ENCODE measurements at regions not wholly inside any gene's neighbourhood (a gene's known extent, or its start where the extent isn't known, plus 50 kb on each side); places are given as distances from the start of the nearest gene placed in this dataset.
A peak's percentile ranks its signal among the peaks of the same experiment; 100 is the strongest.

GRCh38 chr7:42662862-42663261, 249.0 kb downstream of the C7orf25 start:
- no peak for ATAC-seq (ENCODE audit: low read depth)
- H3K27ac ChIP-seq (ENCODE audit: poor library complexity, severe bottlenecking) = no peak overlapping the region
- DNase-seq (ENCODE audit: low spot score) = no peak

DNA sequence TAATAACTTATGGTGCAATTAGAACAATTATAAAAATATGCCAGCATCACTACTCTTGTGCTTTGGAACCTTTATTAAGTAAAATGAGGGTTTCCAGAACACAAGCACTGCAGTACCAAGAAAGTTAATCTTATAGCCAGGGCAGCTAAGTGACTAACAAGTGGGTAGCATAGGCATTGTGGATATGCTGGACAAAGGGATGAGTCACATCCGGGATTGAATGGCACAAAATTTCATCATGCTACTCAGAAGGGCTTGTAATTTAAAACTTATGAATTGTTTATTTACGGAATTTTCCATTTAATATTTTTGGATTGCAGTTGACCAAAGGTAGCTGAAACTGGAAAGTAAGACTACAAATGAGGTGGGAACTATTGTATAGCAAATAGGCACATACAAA, 250.6 kb downstream of the C7orf25 start:
- Histone ChIP-seq H3K27me3 (ENCODE audit: insufficient read depth, poor library complexity, severe bottlenecking) (no peaks in the 10 kb centered on the region), H3K4me3 (ENCODE audit: severe bottlenecking) (no peak overlapping the region), H3K27ac (ENCODE audit: poor library complexity, severe bottlenecking) (peak overlapping the region; percentile 64), H3K9me3 (ENCODE audit: severe bottlenecking) (peaks cover 3% of the 10 kb centered on the region), H3K4me1 (ENCODE audit: insufficient read depth, poor library complexity, severe bottlenecking) (peaks cover 23% of the 10 kb centered on the region), H3K36me3 (ENCODE audit: low read depth) (no peaks in the 10 kb centered on the region)
- no peak for TF ChIP-seq CTCF (IDR thresholded peaks at IDR 0.05; ENCODE audit: poor library complexity, severe bottlenecking)
- peak; percentile 99 for ATAC-seq (ENCODE audit: low read depth)
- no peak for DNase-seq (ENCODE audit: low spot score)

More at GRCh38 chr7:42662862-42663261, 249.0 kb downstream of the C7orf25 start:
- Histone ChIP-seq H3K36me3 (ENCODE audit: low read depth) (no peaks in the 10 kb centered on the region), H3K9me3 (ENCODE audit: severe bottlenecking) (peaks cover 17% of the 10 kb centered on the region), H3K4me1 (ENCODE audit: insufficient read depth, poor library complexity, severe bottlenecking) (peaks cover 23% of the 10 kb centered on the region), H3K27me3 (ENCODE audit: insufficient read depth, poor library complexity, severe bottlenecking) (no peaks in the 10 kb centered on the region), H3K4me3 (ENCODE audit: severe bottlenecking) (no peak overlapping the region)
- TF ChIP-seq CTCF (IDR thresholded peaks at IDR 0.05; ENCODE audit: poor library complexity, severe bottlenecking) = no peak

- no peak for TF ChIP-seq CTCF (IDR thresholded peaks at IDR 0.05; ENCODE audit: poor library complexity, severe bottlenecking)
- DNase-seq (ENCODE audit: low spot score) = no peak
- H3K27me3 ChIP-seq (ENCODE audit: insufficient read depth, poor library complexity, severe bottlenecking) = no peaks in the 10 kb centered on the region
These were observed 261.2 kb downstream of the C7orf25 start for GRCh38 chr7:42650701-42651100.

GRCh38 chr7:42650171-42650570, 261.7 kb downstream of the C7orf25 start:
- Histone ChIP-seq H3K36me3 (ENCODE audit: low read depth) (no peaks in the 10 kb centered on the region), H3K9me3 (ENCODE audit: severe bottlenecking) (no peaks in the 10 kb centered on the region), H3K4me3 (ENCODE audit: severe bottlenecking) (no peak overlapping the region), H3K27ac (ENCODE audit: poor library complexity, severe bottlenecking) (no peak overlapping the region), H3K4me1 (ENCODE audit: insufficient read depth, poor library complexity, severe bottlenecking) (no peaks in the 10 kb centered on the region), H3K27me3 (ENCODE audit: insufficient read depth, poor library complexity, severe bottlenecking) (no peaks in the 10 kb centered on the region)
- ATAC-seq (ENCODE audit: low read depth) (no peak), DNase-seq (ENCODE audit: low spot score) (no peak)
- TF ChIP-seq CTCF (IDR thresholded peaks at IDR 0.05; ENCODE audit: poor library complexity, severe bottlenecking) = no peak

More at GRCh38 chr7:42650701-42651100, 261.2 kb downstream of the C7orf25 start:
- no peaks in the 10 kb centered on the region for H3K36me3 ChIP-seq (ENCODE audit: low read depth)
- no peak overlapping the region for H3K4me3 ChIP-seq (ENCODE audit: severe bottlenecking)
- no peaks in the 10 kb centered on the region for H3K4me1 ChIP-seq (ENCODE audit: insufficient read depth, poor library complexity, severe bottlenecking)
- no peak overlapping the region for H3K27ac ChIP-seq (ENCODE audit: poor library complexity, severe bottlenecking)
- no peaks in the 10 kb centered on the region for H3K9me3 ChIP-seq (ENCODE audit: severe bottlenecking)
- ATAC-seq (ENCODE audit: low read depth) = no peak

- TF ChIP-seq CTCF (IDR thresholded peaks at IDR 0.05; ENCODE audit: poor library complexity, severe bottlenecking) = no peak
- DNase-seq (ENCODE audit: low spot score) = no peak
- Histone ChIP-seq H3K36me3 (ENCODE audit: low read depth) (no peaks in the 10 kb centered on the region), H3K27me3 (ENCODE audit: insufficient read depth, poor library complexity, severe bottlenecking) (no peaks in the 10 kb centered on the region), H3K27ac (ENCODE audit: poor library complexity, severe bottlenecking) (no peak overlapping the region), H3K4me3 (ENCODE audit: severe bottlenecking) (no peak overlapping the region), H3K9me3 (ENCODE audit: severe bottlenecking) (no peaks in the 10 kb centered on the region), H3K4me1 (ENCODE audit: insufficient read depth, poor library complexity, severe bottlenecking) (no peaks in the 10 kb centered on the region)
- peak; percentile 35; the same call in 1 of the 3 replicates for ATAC-seq (ENCODE audit: low read depth)
These were observed 266.0 kb downstream of the C7orf25 start for GRCh38 chr7:42645906-42646305.

Data from RWPE2 (cell line).